HG03469 (cell line): ENCODE measurements at regions not wholly inside any gene's neighbourhood (a gene's known extent, or its start where the extent isn't known, plus 50 kb on each side); places are given as distances from the start of the nearest gene placed in this dataset.

Experiments used
- ATAC-seq: cut with Tn5 transposase; IDR thresholded peaks from one replicate; pipeline ENCODE4 v1.9.1; 2021; ENCODE audit warnings: mild to moderate bottlenecking, moderate library complexity, moderate number of reproducible peaks; ENCODE audit not compliant: unreplicated experiment

GRCh38 chr5:166050531-166050930, 2240.9 kb upstream of the WWC1 start:
- no peak for ATAC-seq

GRCh38 chr5:166058660-166059059, 2232.8 kb upstream of the WWC1 start:
- ATAC-seq, result no peak

GRCh38 chr5:166062094-166062493, 2229.4 kb upstream of the WWC1 start:
- ATAC-seq, result no peak

- ATAC-seq, result no peak
Measured at GRCh38 chr5:166062719-166063118, 2228.7 kb upstream of the WWC1 start.

GRCh38 chr5:166063261-166063660, 2228.2 kb upstream of the WWC1 start:
- ATAC-seq, result no peak

- no peak for ATAC-seq
Measured at GRCh38 chr5:166068547-166069335, 2222.7 kb upstream of the WWC1 start.

- ATAC-seq, result no peak
Measured at GRCh38 chr5:166073901-166074581, 2217.4 kb upstream of the WWC1 start.

- no peak for ATAC-seq
Measured at GRCh38 chr5:166074582-166075481, 2216.6 kb upstream of the WWC1 start.

- ATAC-seq, result no peak
Measured at GRCh38 chr5:166083183-166083959, 2208.1 kb upstream of the WWC1 start.

- ATAC-seq, result no peak
Measured at GRCh38 chr5:166086568-166086967, 2204.9 kb upstream of the WWC1 start.

GRCh38 chr5:166088389-166089039, 2202.9 kb upstream of the WWC1 start:
- no peak for ATAC-seq

GRCh38 chr5:166091931-166092330, 2199.5 kb upstream of the WWC1 start:
- no peak for ATAC-seq

GRCh38 chr5:166093312-166093711, 2198.1 kb upstream of the WWC1 start:
- ATAC-seq, result no peak

- no peak for ATAC-seq
Measured at GRCh38 chr5:166102947-166103346, 2188.5 kb upstream of the WWC1 start.

GRCh38 chr5:166111021-166111420, 2180.4 kb upstream of the WWC1 start:
- no peak for ATAC-seq

GRCh38 chr5:166117072-166118066, 2174.1 kb upstream of the WWC1 start:
- no peak for ATAC-seq

- ATAC-seq, result no peak
Measured at GRCh38 chr5:166119506-166119905, 2171.9 kb upstream of the WWC1 start.

- ATAC-seq, result no peak
Measured at GRCh38 chr5:166123717-166124116, 2167.7 kb upstream of the WWC1 start.
